Activated T-cell treated with anti-CD3 and anti-CD28 coated beads for 24 hours (primary cell): ENCODE measurements at regions not wholly inside any gene's neighbourhood (a gene's known extent, or its start where the extent isn't known, plus 50 kb on each side); places are given as distances from the start of the nearest gene placed in this dataset.

Experiments used
- DNase-seq: peaks from one replicate; pipeline ENCODE4 v3.0.0-alpha.2; 2020; ENCODE audit warnings: low read depth

GRCh38 chr4:153138736-153139135 is 65.5 kb upstream of the TRIM2 start:
- DNase-seq, result no peak

GRCh38 chr4:153140294-153140693 is 63.9 kb upstream of the TRIM2 start:
- DNase-seq, result no peak

- no peak for DNase-seq
Measured at GRCh38 chr4:153141238-153141637, 63.0 kb upstream of the TRIM2 start.

GRCh38 chr4:153142700-153143438 is 61.4 kb upstream of the TRIM2 start:
- DNase-seq, result peak; percentile 20

- no peak for DNase-seq
Measured at GRCh38 chr4:153143527-153144348, 60.5 kb upstream of the TRIM2 start.

- DNase-seq, result no peak
Measured at GRCh38 chr4:153146031-153146430, 58.2 kb upstream of the TRIM2 start.

- no peak for DNase-seq
Measured at GRCh38 chr4:153146961-153147360, 57.3 kb upstream of the TRIM2 start.

- no peak for DNase-seq
Measured at GRCh38 chr4:153148791-153149190, 55.5 kb upstream of the TRIM2 start.

- DNase-seq, result no peak
Measured at GRCh38 chr4:153151535-153152455, 52.4 kb upstream of the TRIM2 start.

- DNase-seq, result peak; percentile 54
Measured at GRCh38 chr4:153152501-153153338, 51.5 kb upstream of the TRIM2 start.

GRCh38 chr4:153153339-153153871 is 50.8 kb upstream of the TRIM2 start:
- peak; percentile 51 for DNase-seq

- DNase-seq, result no peak
Measured at GRCh38 chr4:153154007-153154975, 50.0 kb upstream of the TRIM2 start.
